ENCODE measurements at regions not wholly inside any gene's neighbourhood (a gene's known extent, or its start where the extent isn't known, plus 50 kb on each side); places are given as distances from the start of the nearest gene placed in this dataset.

- intact Hi-C loops (cut with DNase I) = no loop called here
- DNase-seq (ENCODE audit: missing footprints) = no peak
Measured at GRCh38 chr1:208834381-208835096, 590.4 kb upstream of the PLXNA2 start.

GRCh38 chr1:208835097-208835463 is 590.9 kb upstream of the PLXNA2 start:
- no peak for DNase-seq (ENCODE audit: missing footprints)
- intact Hi-C loops (cut with DNase I) = no loop called here
- ATAC-seq = no peak

More at GRCh38 chr1:208834381-208835096, 590.4 kb upstream of the PLXNA2 start:
- no peak for ATAC-seq

GRCh38 chr1:208835781-208836180 is 591.6 kb upstream of the PLXNA2 start:
- ATAC-seq (no peak), DNase-seq (ENCODE audit: missing footprints) (no peak)
- intact Hi-C loops (cut with DNase I) = no loop called here

DNA sequence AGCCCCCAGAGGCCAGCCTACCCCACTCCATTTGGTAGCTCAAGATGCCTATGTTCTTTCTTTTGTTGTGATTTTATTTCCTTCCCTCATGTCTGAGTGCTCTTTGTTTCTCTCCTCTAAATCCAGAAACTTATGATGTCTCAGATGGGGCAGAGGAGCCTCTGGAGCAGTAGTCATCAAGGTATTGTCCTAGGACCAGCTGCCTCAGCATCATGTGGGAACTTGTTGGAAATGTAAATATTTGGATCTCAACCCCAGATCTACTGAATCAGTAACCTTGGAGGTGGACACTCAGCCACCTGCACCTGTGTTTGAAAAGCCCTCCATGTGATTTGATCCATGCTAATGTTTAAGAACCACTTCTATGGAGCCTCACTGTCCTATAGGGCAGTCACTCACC is 593.1 kb upstream of the PLXNA2 start:
- ATAC-seq (no peak), DNase-seq (ENCODE audit: missing footprints) (no peak)

GRCh38 chr1:208841436-208841835 is 597.3 kb upstream of the PLXNA2 start:
- intact Hi-C loops (cut with DNase I) = no loop called here
- DNase-seq (ENCODE audit: missing footprints) (no peak), ATAC-seq (no peak)

More for the DNA sequence above, 593.1 kb upstream of the PLXNA2 start:
- intact Hi-C loops (cut with DNase I) = no loop called here

DNA sequence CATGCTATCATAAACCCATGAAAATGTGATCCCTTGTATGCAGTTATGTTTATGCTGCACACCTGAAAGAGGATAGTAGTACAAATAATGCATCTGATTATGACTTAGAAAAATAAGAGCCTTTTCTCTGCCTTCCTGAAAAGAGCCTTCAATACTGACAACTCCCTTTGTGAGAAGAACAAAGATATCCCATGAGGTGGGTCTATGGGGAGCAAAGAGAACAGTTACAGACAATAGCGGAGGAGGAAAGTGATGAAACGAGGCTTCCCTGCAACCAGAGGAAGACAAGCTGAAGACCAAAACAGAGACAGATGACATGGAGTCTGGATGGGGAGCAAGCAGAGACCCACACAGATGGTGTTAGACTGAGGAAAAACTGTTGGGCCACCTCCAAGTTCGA is 598.3 kb upstream of the PLXNA2 start:
- ATAC-seq (no peak), DNase-seq (ENCODE audit: missing footprints) (no peak)
- intact Hi-C loops (cut with DNase I) = no loop called here

GRCh38 chr1:208844158-208844557 is 600.0 kb upstream of the PLXNA2 start:
- no peak for DNase-seq (ENCODE audit: missing footprints)
- ATAC-seq = no peak
- intact Hi-C loops (cut with DNase I) = no loop called here

- ATAC-seq = no peak
- intact Hi-C loops (cut with DNase I) = no loop called here
- no peak for DNase-seq (ENCODE audit: missing footprints)
Measured at GRCh38 chr1:208848854-208849253, 604.7 kb upstream of the PLXNA2 start.

DNA sequence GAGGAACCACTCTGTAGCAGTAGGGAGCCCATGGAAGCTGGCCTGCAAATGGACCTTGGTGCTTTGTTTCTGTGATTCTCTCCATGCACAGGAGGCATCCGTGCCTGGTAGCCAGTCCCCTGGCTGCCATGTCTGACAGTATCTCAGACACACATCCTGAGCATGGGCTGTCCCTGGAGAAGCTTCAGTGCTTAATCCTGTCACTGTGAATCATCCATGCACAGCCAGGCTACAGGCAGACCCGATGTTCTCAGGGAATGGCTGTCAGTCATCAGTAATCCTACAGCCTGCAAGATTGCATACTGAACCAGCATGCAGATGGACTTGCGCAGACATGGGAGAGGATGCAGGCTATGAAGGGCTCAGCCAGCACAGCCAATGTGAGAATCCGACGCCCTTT is 606.3 kb upstream of the PLXNA2 start:
- ATAC-seq = no peak
- intact Hi-C loops (cut with DNase I) = no loop called here
- no peak for DNase-seq (ENCODE audit: missing footprints)

DNA sequence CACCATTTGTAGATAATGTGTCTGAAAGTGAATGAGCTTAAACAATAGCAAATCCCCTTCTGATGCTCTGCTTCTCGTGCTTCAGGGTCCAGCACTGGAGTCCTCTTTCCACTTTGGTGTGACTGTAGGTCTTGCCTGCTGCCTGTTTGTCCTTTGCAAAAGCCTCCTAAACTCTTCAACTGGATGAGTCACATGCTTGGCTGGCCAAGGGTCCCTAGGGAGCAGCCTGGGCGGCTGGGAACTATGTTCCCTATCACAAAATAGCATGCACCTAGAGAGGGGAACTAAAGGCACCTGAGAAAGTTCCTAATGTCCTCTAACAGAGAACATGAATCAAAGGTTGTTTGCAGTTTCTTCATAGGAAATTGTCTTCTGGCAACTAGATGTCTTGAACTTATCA is 607.2 kb upstream of the PLXNA2 start:
- intact Hi-C loops (cut with DNase I) = no loop called here
- DNase-seq (ENCODE audit: missing footprints) (no peak), ATAC-seq (no peak)

- no peak for ATAC-seq
- intact Hi-C loops (cut with DNase I) = no loop called here
- no peak for DNase-seq (ENCODE audit: missing footprints)
Measured at GRCh38 chr1:208852911-208853310, 608.7 kb upstream of the PLXNA2 start.

GRCh38 chr1:208855403-208855802 is 611.2 kb upstream of the PLXNA2 start:
- no peak for DNase-seq (ENCODE audit: missing footprints)
- intact Hi-C loops (cut with DNase I) = no loop called here
- ATAC-seq = no peak

DNA sequence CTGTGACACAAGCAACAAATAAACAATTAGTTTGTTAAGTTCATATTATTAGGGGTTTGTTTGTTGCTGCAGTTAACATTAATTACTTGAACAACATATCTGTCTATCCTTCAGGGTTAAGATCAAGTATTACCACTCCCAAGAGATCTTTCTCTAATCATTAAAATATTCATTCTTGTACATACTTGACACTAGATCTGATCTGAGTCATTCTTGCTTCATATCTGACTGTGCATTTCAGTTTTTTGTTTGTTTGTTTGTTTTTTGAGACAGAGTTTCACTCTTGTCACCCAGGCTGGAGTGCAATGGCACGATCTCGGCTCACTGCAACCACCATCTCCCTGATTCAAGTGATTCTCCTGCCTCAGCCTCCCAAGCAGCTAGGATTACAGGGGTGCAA is 613.3 kb upstream of the PLXNA2 start:
- no peak for ATAC-seq
- DNase-seq (ENCODE audit: missing footprints) = no peak
- intact Hi-C loops (cut with DNase I) = no loop called here

GRCh38 chr1:208858738-208859137 is 614.6 kb upstream of the PLXNA2 start:
- intact Hi-C loops (cut with DNase I) = no loop called here
- ATAC-seq (no peak), DNase-seq (ENCODE audit: missing footprints) (no peak)

GRCh38 chr1:208864366-208864965 is 620.3 kb upstream of the PLXNA2 start:
- intact Hi-C loops (cut with DNase I) = no loop called here
- no peak for DNase-seq (ENCODE audit: missing footprints)
- no peak for ATAC-seq

DNA sequence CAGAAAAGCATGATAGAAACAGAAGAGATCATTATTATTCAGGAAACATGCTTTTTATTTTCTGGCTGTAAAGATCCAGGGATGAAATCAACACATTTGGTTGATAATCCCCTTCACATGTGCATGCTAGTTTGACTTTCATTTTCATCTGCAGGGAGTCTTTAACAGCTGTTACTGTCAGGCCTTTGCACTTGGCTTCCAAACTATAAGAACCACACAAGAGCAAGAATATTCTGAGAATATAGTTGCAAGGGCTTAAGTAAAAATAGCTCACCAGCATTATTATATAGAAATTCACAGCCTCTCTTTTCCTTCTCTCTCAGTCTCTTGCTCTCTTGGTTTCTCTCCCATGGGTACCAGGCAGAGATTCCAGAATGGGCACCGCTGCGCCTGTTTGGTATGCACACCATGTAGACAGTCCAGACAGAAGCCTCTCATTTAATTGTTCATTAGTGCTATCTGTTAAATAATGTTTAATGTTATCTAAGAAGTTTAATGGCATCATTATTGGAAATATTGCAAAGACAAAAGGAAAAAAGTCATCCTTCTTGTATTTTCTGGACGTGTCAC is 622.3 kb upstream of the PLXNA2 start:
- intact Hi-C loops (cut with DNase I) = no loop called here
- no peak for DNase-seq (ENCODE audit: missing footprints)
- no peak for ATAC-seq

DNA sequence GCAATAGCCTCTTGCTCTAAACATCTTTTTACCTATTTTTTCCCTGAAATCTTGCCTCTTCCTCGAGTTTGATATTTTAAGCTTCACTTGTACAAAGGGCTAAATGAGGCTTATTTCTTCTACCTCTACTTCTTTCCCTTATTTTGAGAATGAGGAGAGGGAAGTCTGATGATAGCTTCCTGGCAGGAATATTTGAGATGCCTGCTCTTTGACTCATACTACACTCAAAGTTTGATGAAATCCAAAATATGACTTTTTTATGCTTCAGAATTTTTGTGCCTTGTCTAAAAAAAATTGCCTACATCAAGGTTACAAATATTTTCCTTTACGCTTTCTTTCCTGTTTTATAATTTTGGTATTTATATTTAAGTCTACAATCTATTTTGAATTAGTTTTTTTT is 624.4 kb upstream of the PLXNA2 start:
- ATAC-seq (no peak), DNase-seq (ENCODE audit: missing footprints) (no peak)
- intact Hi-C loops (cut with DNase I) = no loop called here

GRCh38 chr1:208874915-208875314 is 630.7 kb upstream of the PLXNA2 start:
- ATAC-seq = no peak
- intact Hi-C loops (cut with DNase I) = no loop called here

GRCh38 chr1:208879022-208879421 is 634.8 kb upstream of the PLXNA2 start:
- no peak for ATAC-seq
- no peak for DNase-seq (ENCODE audit: missing footprints)
- intact Hi-C loops (cut with DNase I) = no loop called here

More at GRCh38 chr1:208874915-208875314, 630.7 kb upstream of the PLXNA2 start:
- DNase-seq (ENCODE audit: missing footprints) = no peak

DNA sequence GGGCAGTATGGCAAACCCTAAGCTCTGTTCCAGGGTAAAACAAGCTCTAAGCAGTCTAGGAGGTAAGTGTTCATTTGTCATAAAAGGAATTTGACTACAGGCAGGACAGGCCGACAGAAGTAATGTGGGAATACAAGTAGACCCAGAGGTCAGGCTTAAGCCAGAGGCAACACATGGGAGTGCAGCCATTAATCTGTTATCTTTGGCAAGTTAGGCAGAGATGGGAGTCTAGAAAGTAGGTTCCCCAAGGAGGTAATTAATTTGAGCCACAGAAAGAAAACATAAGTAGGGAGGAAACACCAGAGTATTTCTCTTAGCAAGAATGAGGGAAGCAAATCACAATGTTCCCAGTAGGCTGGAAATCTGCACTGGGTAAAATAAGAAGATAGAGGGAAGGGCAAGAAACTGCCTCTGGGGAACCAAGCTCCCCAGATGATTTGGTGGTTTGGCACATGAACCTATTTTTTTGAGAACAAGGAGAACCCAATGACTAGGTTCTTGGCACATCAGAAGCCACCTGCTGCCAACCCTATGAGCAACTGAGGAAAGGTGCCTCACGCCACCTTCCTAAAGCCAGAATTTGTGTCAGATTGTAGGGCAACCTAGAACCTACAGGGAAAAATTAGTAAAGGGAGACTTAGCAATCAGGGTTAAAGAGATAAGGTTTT is 636.4 kb upstream of the PLXNA2 start:
- intact Hi-C loops (cut with DNase I) = no loop called here
- no peak for DNase-seq (ENCODE audit: missing footprints)
- ATAC-seq = no peak
